ENCODE measurements at regions not wholly inside any gene's neighbourhood (a gene's known extent, or its start where the extent isn't known, plus 50 kb on each side); places are given as distances from the start of the nearest gene placed in this dataset.
A peak's percentile ranks its signal among the peaks of the same experiment; 100 is the strongest.
"Not testable (repeated sequence)": the region's sequence is repeated elsewhere in the genome, so short reads cannot be mapped to it uniquely, and the experiment has no call there.

DNA sequence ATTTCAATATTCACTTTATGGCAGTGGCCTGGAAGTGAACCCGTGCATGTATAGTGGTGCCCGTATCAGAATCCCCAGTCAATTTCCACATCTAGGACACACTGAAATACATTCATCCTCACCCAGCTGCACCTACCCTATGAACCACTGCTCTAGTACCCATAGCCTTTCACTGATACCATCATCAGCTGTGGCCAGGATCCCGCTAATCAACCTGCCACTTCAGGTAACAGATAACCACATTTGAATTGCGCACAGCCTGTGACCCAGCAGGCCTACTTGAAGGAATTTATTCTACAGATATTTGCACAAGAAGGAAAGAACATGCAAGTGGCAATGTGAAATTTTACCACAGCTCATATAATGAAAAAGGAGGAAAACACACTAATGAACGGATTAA, 161.0 kb upstream of the CCDC54 start:
- DNase-seq (ENCODE audit: low spot score) = no peak

GRCh38 chr3:107216711-107217110, 160.5 kb upstream of the CCDC54 start:
- DNase-seq (ENCODE audit: low spot score) = peak; percentile 17

DNA sequence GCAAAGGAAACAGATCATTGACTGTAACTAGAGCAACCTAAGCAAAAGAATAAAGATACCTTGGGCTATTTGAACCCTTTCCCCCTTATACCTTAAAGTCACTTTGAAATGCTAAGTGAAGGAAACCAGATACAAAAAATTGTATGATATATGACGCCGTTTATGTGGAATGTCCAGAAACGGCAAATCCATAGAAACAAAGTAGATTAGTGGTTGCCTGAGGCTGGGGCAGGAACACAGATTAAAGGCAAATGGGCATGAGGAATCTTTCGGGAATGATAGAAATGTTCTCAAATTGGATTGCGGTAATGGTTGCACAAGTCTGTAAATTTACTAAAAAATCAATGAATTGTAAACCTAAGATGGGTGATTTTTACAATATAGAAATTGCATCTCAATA, 160.1 kb upstream of the CCDC54 start:
- peak; percentile 15 for DNase-seq (ENCODE audit: low spot score)

DNA sequence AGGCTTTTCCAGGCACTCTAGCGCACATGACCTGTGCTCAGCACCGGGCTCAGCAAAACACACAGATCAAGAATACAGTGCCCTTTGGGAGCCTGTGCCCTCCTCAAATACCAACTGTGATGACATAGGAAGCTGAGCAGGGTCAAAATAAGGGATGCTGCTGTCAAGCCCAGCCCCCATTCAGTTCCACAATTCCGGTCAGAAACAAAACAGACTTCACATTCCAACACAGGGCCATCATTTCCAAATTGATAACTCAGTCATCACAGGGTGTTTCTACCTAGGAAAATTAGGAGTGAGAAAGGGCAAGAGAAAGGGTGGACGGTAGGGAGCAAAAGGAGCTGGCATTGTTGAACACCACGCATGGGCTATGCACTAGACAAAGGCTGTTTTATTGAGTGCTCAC, 158.4 kb upstream of the CCDC54 start:
- no peak for DNase-seq (ENCODE audit: low spot score)

DNA sequence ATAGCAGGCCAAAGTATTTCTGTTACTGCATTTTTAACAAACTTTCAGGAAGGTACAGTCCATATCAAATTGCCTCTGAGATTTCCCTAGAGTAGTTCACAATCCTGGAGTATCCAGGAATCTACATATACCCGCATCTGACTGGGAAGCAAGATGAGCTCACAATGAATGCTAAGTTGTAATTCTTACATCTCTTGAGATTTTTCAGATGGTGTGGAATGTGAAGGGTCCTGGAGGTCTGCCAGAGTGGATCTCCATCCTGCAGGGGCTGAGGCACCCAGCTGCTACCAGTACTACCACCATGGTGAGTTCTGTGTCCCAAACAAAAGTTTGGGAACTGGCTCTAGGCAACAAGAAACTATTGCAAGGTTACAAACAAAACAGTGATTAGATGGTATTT, 156.7 kb upstream of the CCDC54 start:
- DNase-seq (ENCODE audit: low spot score) = no peak

DNA sequence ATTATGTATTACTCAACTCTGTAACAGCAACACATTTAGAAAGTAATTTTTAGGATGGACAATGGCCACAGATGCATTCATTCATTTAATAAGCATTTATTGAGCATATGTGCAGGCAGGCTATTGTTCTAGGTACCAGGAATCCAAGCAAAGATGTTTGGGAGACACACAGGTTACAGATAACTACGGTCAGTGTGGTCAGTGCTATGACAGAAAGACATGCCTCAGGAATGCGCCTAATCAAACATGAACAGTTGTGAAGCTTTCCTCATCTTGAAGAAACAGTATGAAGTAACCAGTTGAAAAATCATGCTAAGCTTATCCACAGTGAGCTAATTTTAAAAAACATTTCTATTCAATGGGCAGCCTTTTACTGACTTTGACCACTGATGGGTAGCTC, 155.4 kb upstream of the CCDC54 start:
- DNase-seq (ENCODE audit: low spot score) = no peak

DNA sequence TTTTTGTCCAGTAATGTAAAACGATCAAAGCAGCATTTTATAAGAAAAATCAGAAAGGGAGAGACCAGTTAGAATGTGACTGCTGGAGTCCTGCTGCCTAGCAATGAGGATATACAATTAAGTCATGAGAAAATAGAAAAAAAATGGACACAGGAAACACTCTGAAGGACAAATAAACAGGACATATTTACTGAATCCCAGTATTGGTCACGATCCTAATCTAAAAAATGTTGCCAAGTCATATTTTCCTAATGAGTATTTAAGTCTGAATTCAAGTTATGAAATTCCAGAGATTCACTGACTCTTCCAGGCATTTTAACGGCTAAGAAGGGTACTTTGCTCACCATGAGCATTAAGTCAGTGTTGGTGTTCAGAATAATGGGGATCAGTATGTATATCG, 154.3 kb upstream of the CCDC54 start:
- DNase-seq (ENCODE audit: low spot score) = peak; percentile 34

GRCh38 chr3:107224026-107224596, 153.1 kb upstream of the CCDC54 start:
- DNase-seq (ENCODE audit: low spot score) = no peak

GRCh38 chr3:107227091-107227490, 150.1 kb upstream of the CCDC54 start:
- no peak for DNase-seq (ENCODE audit: low spot score)

GRCh38 chr3:107233877-107234276, 143.4 kb upstream of the CCDC54 start:
- DNase-seq (ENCODE audit: low spot score) = not testable (repeated sequence)

GRCh38 chr3:107235193-107235927, 141.9 kb upstream of the CCDC54 start:
- peak; percentile 29 for DNase-seq (ENCODE audit: low spot score)

- DNase-seq (ENCODE audit: low spot score) = peak; percentile 75
Observed at GRCh38 chr3:107235928-107236315, 141.3 kb upstream of the CCDC54 start.

GRCh38 chr3:107236655-107237337, 140.4 kb upstream of the CCDC54 start:
- DNase-seq (ENCODE audit: low spot score) = no peak

DNA sequence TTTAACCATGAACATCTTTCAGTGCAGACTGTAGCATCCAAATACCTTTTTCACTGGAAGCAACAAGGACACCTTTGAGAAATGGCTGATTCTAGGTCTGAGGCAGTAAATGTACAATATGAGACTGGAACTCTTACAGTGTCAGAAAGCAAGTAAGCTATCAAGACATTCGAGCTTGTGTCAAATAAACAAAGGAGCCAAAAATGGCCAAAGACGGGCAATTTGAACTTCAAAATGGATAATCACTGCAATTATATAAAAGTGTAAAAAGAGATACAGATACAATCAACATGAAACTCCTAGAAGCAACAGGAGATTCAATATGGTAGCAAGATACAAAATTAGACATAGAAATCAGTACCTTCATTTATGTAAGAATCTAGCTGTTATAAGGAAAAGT, 138.5 kb upstream of the CCDC54 start:
- DNase-seq (ENCODE audit: low spot score) = no peak

GRCh38 chr3:107239703-107240102, 137.5 kb upstream of the CCDC54 start:
- no peak for DNase-seq (ENCODE audit: low spot score)

DNA sequence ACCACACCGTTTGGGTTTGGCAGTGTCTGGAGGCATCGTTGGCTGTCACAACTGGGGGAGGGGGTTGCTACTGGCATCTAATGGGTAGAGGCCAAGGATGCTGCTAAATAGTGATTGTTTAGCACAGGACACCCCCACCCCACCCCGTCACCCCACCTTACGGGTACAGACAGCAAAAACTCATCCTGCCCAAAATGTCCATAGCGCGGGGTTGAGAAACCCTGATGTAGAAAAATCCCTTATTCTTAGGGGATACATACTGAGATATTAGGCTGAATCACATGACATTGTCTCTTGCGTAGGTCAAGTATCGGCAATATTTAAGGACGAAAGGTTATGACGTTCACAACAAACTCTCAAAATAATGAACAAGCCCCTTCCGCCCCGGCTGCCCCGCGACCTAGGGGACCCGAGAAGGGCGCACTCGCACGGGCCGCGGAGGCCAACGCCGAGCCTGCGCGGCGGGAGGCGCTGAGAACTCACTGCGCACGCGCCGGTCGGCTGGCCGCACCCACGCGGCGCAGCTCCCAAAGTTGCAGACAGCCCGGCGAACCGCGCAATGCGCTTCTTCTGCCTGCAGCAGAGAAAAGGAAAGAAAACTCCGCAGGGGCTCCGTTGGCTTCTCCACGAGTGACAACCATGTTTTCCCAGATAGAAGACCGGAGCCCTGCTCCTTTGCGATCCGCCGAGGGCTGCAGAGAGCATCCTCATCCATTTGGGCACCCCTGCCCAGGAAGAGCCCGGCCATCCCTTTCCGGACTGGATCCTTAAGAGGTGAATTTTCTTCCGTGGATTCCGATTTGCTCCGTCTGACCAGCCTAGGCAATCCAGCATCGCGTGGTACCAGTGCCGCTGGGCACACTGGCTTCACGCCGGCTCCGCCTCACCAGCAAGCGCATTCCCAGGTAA, 136.8 kb upstream of the CCDC54 start:
- peak; percentile 95 for DNase-seq (ENCODE audit: low spot score)

- DNase-seq (ENCODE audit: low spot score) = peak; percentile 36
Observed at GRCh38 chr3:107241217-107241616, 136.0 kb upstream of the CCDC54 start.

DNA sequence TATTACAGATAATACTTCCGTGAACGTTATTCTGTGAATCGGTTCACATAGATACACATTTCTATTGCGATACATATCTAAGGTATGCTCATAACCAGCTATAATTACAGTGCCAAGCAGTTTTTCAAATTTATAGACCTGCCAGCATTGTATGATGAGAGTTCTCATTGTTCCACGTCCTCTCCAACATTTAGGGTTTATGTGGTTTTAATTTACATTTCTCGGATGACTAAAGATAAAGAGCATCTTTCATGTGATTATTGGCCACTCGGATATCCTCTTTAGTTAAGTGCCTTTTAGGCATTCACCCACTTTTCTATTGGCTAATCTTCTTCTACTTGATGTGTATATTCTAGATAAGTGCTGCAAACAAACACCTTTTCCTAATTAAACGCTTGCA, 134.7 kb upstream of the CCDC54 start:
- no peak for DNase-seq (ENCODE audit: low spot score)

DNA sequence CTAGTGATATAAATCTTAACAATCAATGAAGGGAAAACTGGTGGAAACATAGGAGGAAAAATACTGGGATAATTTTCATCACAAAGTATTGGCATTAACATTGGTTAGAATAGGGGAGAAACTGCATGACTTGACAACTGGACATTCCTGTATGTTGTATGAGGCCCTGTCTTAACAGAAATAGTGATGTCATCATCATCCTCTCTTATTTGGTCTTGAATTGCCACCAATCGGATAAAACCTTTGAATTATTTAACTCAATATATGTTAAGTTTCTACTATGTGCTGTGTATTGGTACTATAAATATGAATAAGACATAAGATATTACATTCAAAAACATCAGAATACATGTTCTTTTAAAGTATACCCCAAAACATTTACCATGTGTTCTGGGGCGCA, 130.1 kb upstream of the CCDC54 start:
- no peak for DNase-seq (ENCODE audit: low spot score)

- DNase-seq (ENCODE audit: low spot score) = no peak
Observed at GRCh38 chr3:107249132-107249531, 128.1 kb upstream of the CCDC54 start.

- DNase-seq (ENCODE audit: low spot score) = no peak
Observed at GRCh38 chr3:107250221-107250620, 127.0 kb upstream of the CCDC54 start.

DNA sequence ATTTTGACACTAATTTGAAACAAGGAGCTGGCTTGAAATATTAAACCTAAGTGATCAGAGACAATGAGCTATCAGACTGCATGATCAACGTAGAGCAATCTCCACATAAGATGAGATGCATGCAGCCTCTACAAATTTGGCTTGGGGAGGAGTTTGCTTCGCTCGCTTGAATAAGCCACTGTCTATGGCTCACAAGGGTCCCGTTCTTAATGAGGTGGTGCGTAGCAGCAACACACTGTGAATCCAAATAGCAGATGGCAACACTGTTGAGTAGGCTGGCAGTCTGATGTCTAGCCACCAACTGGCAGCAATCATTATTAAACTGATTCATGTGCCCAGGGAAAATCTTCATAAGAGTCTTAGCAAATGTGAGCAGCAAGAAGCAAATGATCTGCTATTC, 125.4 kb upstream of the CCDC54 start:
- no peak for DNase-seq (ENCODE audit: low spot score)
